HG03521 (cell line): ENCODE measurements at regions not wholly inside any gene's neighbourhood (a gene's known extent, or its start where the extent isn't known, plus 50 kb on each side); places are given as distances from the start of the nearest gene placed in this dataset.

Source experiments
- ATAC-seq: cut with Tn5 transposase; IDR thresholded peaks from one replicate; pipeline ENCODE4 v1.9.1; 2021; ENCODE audit warnings: mild to moderate bottlenecking, moderate library complexity; ENCODE audit not compliant: unreplicated experiment

- ATAC-seq, result no peak
These were observed 266.3 kb downstream of the XXYLT1 start for GRCh38 chr3:195004512-195005250.

GRCh38 chr3:195005251-195005620 is 265.7 kb downstream of the XXYLT1 start:
- ATAC-seq, result no peak

GRCh38 chr3:195005759-195006510 is 265.0 kb downstream of the XXYLT1 start:
- ATAC-seq, result no peak

- no peak for ATAC-seq
These were observed 263.8 kb downstream of the XXYLT1 start for GRCh38 chr3:195007151-195007550.

GRCh38 chr3:195007766-195008165 is 263.2 kb downstream of the XXYLT1 start:
- ATAC-seq, result no peak

- no peak for ATAC-seq
These were observed 262.1 kb downstream of the XXYLT1 start for GRCh38 chr3:195008816-195009215.

GRCh38 chr3:195009616-195010015 is 261.3 kb downstream of the XXYLT1 start:
- no peak for ATAC-seq

GRCh38 chr3:195010551-195011100 is 260.3 kb downstream of the XXYLT1 start:
- ATAC-seq, result no peak

GRCh38 chr3:195011231-195011834 is 259.6 kb downstream of the XXYLT1 start:
- no peak for ATAC-seq

- no peak for ATAC-seq
These were observed 258.9 kb downstream of the XXYLT1 start for GRCh38 chr3:195012100-195012499.

GRCh38 chr3:195012571-195012970 is 258.4 kb downstream of the XXYLT1 start:
- no peak for ATAC-seq

- ATAC-seq, result no peak
These were observed 257.3 kb downstream of the XXYLT1 start for GRCh38 chr3:195013411-195014361.

- ATAC-seq, result no peak
These were observed 255.9 kb downstream of the XXYLT1 start for GRCh38 chr3:195015021-195015420.

- no peak for ATAC-seq
These were observed 253.8 kb downstream of the XXYLT1 start for GRCh38 chr3:195017151-195017550.
